Renal pelvis (tissue), 1 donor: ENCODE measurements at regions not wholly inside any gene's neighbourhood (a gene's known extent, or its start where the extent isn't known, plus 50 kb on each side); places are given as distances from the start of the nearest gene placed in this dataset.
A peak's percentile ranks its signal among the peaks of the same experiment; 100 is the strongest.
"Not testable (repeated sequence)": the region's sequence is repeated elsewhere in the genome, so short reads cannot be mapped to it uniquely, and the experiment has no call there.

Experiments used
- DNase-seq: peaks from one replicate; pipeline ENCODE4 v3.0.0-alpha.2; 2013

GRCh38 chr2:56021136-56021474 is 97.5 kb upstream of the EFEMP1 start:
- no peak for DNase-seq

GRCh38 chr2:56021579-56021978 is 98.0 kb upstream of the EFEMP1 start:
- DNase-seq: no peak

DNA sequence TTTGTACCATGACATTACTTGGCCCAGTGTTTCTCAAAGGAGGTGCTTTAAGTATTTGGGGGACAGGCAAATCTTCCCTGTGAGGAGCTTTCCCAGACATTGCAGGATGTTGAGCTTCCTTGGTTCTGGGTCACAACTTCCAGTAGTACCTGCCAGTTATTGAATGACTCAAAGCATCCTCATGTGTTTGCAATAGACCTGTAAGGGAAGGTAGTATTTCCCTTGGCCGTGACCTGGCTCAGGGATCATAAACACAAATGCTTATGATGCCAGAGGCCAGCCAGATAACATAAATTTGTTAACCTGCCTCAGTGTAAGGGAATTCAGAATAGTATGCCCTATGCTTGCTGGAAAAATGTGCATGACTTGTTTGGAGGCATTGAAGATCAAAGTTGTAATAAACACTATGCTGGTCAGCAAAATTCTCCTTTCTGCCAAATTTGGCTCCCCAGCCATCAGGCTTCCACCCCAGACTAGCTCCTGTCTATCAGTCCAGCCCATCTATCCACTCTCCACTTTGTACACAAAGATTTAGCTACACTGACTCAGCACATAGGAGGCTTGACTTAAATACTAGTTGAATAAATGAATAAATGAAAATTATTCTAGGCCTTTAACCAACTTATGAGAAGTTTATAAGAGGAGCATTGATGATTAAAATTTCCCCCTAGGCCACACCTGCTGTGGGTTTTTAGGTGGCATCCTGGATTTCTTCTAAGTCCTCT is 102.0 kb upstream of the EFEMP1 start:
- no peak for DNase-seq

- no peak for DNase-seq
These were observed 103.2 kb upstream of the EFEMP1 start for GRCh38 chr2:56026828-56027227.

DNA sequence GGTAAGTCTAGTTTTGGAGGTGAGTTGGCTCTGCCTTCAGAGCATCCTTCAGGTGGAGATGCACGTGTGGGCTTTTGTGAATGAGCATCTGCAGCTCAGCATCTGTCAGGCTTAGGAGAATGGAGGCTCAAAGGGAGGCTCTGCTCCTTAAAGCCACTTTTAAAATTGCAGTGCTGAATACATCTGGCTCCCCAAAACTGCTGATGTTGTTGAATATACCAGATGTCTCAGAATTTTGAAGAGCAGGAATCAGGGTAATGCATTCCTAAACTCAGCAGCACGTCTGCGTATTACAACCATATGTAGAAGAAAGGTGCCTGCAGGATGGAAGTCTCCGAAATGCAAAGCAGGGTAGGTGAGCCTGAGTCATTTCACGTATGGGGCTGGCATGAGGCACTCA is 106.5 kb upstream of the EFEMP1 start:
- DNase-seq: no peak

- DNase-seq: no peak
These were observed 107.3 kb upstream of the EFEMP1 start for GRCh38 chr2:56030901-56031300.

- no peak for DNase-seq
These were observed 110.7 kb upstream of the EFEMP1 start for GRCh38 chr2:56034258-56034657.

GRCh38 chr2:56040189-56040588 is 116.6 kb upstream of the EFEMP1 start:
- DNase-seq: no peak

- DNase-seq: no peak
These were observed 117.3 kb upstream of the EFEMP1 start for GRCh38 chr2:56040834-56041233.

DNA sequence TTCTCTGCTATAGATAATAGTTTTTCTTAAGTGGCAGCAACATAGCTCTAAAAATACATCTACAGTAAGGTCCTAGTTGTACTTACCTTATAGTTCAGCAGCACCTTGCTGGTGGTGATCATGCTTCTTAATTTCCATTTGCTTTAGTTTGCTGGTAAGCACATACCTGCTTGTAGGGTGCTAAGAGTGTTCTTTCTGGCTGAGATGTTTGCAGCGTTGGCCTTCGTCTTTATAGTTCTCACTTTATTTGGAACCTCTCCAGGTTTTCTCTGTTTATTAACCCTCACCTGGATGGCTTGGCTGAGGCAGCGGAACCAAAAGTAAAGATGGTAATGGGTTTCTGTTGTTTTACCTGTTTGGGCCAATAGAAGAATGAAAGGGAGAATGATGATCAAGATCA is 123.6 kb upstream of the EFEMP1 start:
- DNase-seq: no peak

GRCh38 chr2:56049233-56049845 is 125.8 kb upstream of the EFEMP1 start:
- no peak for DNase-seq

DNA sequence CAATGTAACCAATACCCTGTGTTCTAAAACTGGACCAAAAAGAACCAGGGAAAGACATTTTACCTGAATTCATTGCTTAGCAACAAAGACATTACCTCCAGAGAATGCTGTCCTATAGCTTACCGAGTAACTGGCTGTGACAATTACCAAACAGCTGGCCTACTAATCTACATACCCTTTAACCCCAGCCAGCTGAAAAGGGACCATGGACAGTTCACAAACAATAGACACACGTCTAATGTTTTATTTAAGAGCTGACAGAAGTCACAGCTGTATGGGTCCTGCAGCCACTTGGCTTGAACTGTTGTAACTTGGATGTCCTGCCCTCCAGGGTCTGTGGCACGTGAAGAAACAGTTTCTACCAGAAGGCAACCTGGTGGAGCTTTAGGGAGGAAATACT is 130.1 kb upstream of the EFEMP1 start:
- DNase-seq: no peak

GRCh38 chr2:56055405-56055804 is 128.4 kb upstream of the CCDC85A start:
- no peak for DNase-seq

- not testable (repeated sequence) for DNase-seq
These were observed 122.5 kb upstream of the CCDC85A start for GRCh38 chr2:56061327-56061726.

- DNase-seq: no peak
These were observed 115.0 kb upstream of the CCDC85A start for GRCh38 chr2:56068746-56069145.

GRCh38 chr2:56077359-56077915 is 106.4 kb upstream of the CCDC85A start:
- DNase-seq: peak; percentile 29

- no peak for DNase-seq
These were observed 101.1 kb upstream of the CCDC85A start for GRCh38 chr2:56082665-56083064.

DNA sequence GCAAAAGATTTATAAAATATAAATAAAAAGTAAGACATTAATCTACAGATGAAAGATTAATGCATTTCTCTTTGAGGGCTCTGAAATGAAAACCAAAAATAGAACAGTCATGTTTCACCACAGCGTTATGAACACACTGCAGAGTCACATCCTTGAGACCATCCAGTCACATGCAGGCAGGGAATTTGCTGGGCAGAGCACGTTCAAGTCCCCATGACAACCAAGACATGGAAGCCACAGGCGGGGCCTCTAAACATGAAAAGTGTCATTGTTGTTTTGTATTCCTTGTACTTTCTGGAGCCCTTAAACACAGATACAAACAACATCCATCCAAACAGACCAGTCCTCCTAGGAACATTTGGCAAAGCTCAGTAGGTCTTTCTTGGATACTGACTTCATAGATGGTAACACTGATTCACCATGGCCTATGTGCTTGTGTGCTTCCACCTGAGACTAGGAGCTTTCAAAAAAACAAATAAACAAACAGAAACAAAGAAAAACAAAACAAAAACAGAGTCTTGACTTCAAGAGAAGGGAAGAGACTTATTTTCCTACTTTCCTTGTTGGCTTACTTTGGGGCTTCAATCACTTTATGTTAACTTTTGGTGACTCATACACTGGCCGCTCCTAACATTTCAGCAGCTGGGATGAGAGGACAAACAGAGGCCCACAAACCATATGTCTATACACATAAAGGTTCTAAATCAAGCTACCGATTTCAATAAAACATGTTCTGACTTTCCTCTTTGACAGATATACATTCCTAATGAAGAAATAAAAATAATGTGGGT is 99.5 kb upstream of the CCDC85A start:
- DNase-seq: no peak

GRCh38 chr2:56086336-56086735 is 97.5 kb upstream of the CCDC85A start:
- DNase-seq: no peak

- DNase-seq: no peak
These were observed 95.4 kb upstream of the CCDC85A start for GRCh38 chr2:56088411-56088810.

- DNase-seq: no peak
These were observed 93.9 kb upstream of the CCDC85A start for GRCh38 chr2:56089931-56090330.

- no peak for DNase-seq
These were observed 83.8 kb upstream of the CCDC85A start for GRCh38 chr2:56099963-56100362.

DNA sequence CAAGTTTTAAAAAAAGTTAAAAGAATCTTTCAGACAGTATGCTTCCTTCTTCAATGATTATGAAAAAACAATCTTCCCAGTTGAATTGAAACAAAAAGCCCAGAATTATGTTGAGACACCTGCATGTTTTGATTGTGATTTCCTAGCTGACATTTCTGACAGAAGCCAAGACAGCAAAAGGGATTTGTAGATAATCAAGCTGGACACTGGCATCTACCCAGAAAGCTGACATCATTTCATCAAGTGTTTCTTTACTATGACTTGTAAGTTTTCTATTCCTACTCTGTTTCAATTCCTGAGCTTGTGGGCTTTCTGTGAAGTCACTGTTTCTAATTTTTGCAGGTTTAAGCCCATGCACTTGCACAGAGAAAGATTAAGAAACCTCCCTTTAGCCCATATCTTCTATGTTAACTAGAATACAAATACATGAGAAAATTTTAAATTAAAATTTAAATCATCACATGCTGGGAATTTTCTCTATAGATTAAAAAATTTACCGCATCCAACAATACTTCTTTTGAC is 82.9 kb upstream of the CCDC85A start:
- no peak for DNase-seq
